HS-5 (cell line): ENCODE measurements at regions not wholly inside any gene's neighbourhood (a gene's known extent, or its start where the extent isn't known, plus 50 kb on each side); places are given as distances from the start of the nearest gene placed in this dataset.

Experiments
- DNase-seq: peaks from one replicate; pipeline ENCODE4 v3.0.0-alpha.2; 2012; ENCODE audit warnings: low read depth

GRCh38 chr13:70634893-70635292 is 526.6 kb upstream of the KLHL1 start:
- no peak for DNase-seq

- DNase-seq = no peak
Observed at GRCh38 chr13:70630247-70630646, 522.0 kb upstream of the KLHL1 start.

GRCh38 chr13:70623239-70623638 is 515.0 kb upstream of the KLHL1 start:
- no peak for DNase-seq

- DNase-seq = no peak
Observed at GRCh38 chr13:70622796-70623195, 514.5 kb upstream of the KLHL1 start.

- DNase-seq = no peak
Observed at GRCh38 chr13:70619936-70620335, 511.7 kb upstream of the KLHL1 start.

- DNase-seq = no peak
Observed at GRCh38 chr13:70616847-70617246, 508.6 kb upstream of the KLHL1 start.

- DNase-seq = no peak
Observed at GRCh38 chr13:70613295-70613694, 505.0 kb upstream of the KLHL1 start.

GRCh38 chr13:70612881-70613280 is 504.6 kb upstream of the KLHL1 start:
- DNase-seq = no peak

- no peak for DNase-seq
Observed at GRCh38 chr13:70604448-70604847, 496.2 kb upstream of the KLHL1 start.

- no peak for DNase-seq
Observed at GRCh38 chr13:70593716-70594115, 485.5 kb upstream of the KLHL1 start.

GRCh38 chr13:70585109-70585508 is 476.9 kb upstream of the KLHL1 start:
- no peak for DNase-seq

- no peak for DNase-seq
Observed at GRCh38 chr13:70580825-70581224, 472.6 kb upstream of the KLHL1 start.

- no peak for DNase-seq
Observed at GRCh38 chr13:70579941-70580340, 471.7 kb upstream of the KLHL1 start.

- no peak for DNase-seq
Observed at GRCh38 chr13:70571221-70571620, 463.0 kb upstream of the KLHL1 start.

- peak; percentile 8 for DNase-seq
Observed at GRCh38 chr13:70568571-70568970, 460.3 kb upstream of the KLHL1 start.

- DNase-seq = no peak
Observed at GRCh38 chr13:70544706-70545105, 436.5 kb upstream of the KLHL1 start.

- DNase-seq = no peak
Observed at GRCh38 chr13:70541451-70541850, 433.2 kb upstream of the KLHL1 start.

- DNase-seq = no peak
Observed at GRCh38 chr13:70534466-70534865, 426.2 kb upstream of the KLHL1 start.

- no peak for DNase-seq
Observed at GRCh38 chr13:70529652-70530051, 421.4 kb upstream of the KLHL1 start.

GRCh38 chr13:70527599-70527998 is 419.3 kb upstream of the KLHL1 start:
- DNase-seq = no peak

GRCh38 chr13:70523622-70524021 is 415.4 kb upstream of the KLHL1 start:
- DNase-seq = no peak

GRCh38 chr13:70520275-70521036 is 412.2 kb upstream of the KLHL1 start:
- DNase-seq = no peak

- DNase-seq = no peak
Observed at GRCh38 chr13:70518081-70518480, 409.8 kb upstream of the KLHL1 start.

- DNase-seq = no peak
Observed at GRCh38 chr13:70516226-70516625, 408.0 kb upstream of the KLHL1 start.
